ENCODE measurements at regions not wholly inside any gene's neighbourhood (a gene's known extent, or its start where the extent isn't known, plus 50 kb on each side); places are given as distances from the start of the nearest gene placed in this dataset.
"Not testable (repeated sequence)": the region's sequence is repeated elsewhere in the genome, so short reads cannot be mapped to it uniquely, and the experiment has no call there.

DNA sequence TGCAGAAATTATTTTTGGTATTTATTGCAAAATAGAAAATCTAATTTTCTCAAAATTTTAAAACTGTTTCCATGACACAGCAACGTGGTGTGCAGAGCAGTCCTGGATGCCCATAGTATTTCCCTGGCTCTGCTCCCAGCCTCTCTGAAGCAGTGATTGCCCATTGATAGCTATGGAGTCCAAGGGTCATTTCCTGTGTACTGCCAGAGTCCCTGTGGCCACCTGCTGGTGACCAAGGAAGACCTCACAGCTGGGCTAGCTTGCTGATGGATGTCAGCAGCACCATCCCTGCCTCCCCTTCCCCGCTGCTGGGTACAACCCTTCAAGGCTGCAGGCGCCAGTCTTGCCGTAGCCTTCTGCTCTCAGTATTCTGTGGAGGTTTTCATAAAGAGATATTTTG lies 184.1 kb downstream of the DIRAS2 start:
- DNase-seq (ENCODE audit: low spot score): no peak

- DNase-seq (ENCODE audit: low spot score): no peak
Observed at GRCh38 chr9:90459321-90459720, 183.3 kb downstream of the DIRAS2 start.

- no peak for DNase-seq (ENCODE audit: low spot score)
Observed at GRCh38 chr9:90460220-90460619, 182.4 kb downstream of the DIRAS2 start.

DNA sequence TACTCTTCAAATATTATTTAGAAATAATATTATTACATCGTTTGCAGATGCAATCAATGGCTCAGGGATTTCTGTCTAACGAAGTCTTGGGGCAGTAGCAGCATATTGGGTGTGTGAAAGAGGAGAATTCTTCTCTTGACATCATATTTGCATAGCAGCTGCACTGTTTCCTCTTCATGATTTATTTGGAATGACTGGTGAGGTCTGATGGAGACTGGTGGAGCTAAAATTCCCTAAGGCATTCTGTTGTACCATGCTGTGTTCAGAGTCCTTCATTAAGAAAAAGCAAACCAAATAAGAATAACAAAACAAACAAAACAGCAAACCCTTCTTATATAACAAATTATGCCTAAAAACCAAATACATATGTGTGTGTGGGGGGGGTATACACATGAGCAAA lies 177.6 kb downstream of the DIRAS2 start:
- no peak for DNase-seq (ENCODE audit: low spot score)

- no peak for DNase-seq (ENCODE audit: low spot score)
Observed at GRCh38 chr9:90466441-90466840, 176.2 kb downstream of the DIRAS2 start.

- no peak for DNase-seq (ENCODE audit: low spot score)
Observed at GRCh38 chr9:90469435-90469834, 173.2 kb downstream of the DIRAS2 start.

DNA sequence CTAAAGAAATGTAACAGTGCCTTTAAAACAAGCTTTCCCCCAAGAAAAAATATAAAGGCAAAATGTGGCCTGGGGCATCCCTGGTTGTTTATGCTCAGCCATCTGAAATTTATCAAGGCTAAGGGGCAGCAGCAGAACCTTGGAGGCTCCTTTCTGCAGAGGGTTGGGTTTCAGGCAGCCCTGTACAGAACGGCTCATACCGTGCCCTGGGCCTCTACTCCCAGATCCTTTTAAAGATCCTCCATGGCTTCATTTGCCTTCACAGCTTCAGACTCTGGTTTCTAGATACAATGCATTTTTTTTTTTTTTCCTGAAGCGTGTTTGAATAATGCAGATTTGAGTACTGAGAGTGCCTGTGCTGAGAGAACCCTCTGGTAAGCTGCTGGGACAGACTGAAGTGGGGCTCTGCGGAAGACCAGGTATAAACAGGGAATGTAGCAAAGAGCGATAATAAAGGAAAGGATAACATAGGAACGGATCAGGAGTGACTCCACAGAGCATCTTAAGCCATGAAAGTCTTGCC lies 172.7 kb downstream of the DIRAS2 start:
- no peak for DNase-seq (ENCODE audit: low spot score)

GRCh38 chr9:90476058-90476457 lies 166.6 kb downstream of the DIRAS2 start:
- DNase-seq (ENCODE audit: low spot score): no peak

DNA sequence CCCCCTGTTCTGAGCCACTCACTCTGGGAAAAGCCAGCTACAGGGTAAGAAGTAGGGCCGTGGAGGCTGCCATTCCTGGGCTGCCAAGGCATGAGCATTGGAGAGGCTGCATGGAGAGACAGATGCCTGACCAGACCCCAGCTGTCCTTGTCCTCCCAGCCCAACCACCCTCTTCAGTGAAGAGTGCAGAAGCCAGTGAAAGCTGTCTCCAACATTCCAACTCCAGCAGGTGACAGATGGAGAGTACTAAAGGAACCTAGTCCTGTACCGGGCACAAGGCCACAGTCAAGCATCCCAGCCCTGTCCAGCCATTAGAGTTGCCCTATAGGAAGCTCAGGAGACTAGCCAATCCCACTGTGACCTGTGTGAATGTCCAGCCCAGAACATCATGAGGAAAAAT lies 165.1 kb downstream of the DIRAS2 start:
- DNase-seq (ENCODE audit: low spot score): no peak

- DNase-seq (ENCODE audit: low spot score): no peak
Observed at GRCh38 chr9:90478821-90479220, 163.8 kb downstream of the DIRAS2 start.

- DNase-seq (ENCODE audit: low spot score): no peak
Observed at GRCh38 chr9:90485028-90485427, 157.6 kb downstream of the DIRAS2 start.

DNA sequence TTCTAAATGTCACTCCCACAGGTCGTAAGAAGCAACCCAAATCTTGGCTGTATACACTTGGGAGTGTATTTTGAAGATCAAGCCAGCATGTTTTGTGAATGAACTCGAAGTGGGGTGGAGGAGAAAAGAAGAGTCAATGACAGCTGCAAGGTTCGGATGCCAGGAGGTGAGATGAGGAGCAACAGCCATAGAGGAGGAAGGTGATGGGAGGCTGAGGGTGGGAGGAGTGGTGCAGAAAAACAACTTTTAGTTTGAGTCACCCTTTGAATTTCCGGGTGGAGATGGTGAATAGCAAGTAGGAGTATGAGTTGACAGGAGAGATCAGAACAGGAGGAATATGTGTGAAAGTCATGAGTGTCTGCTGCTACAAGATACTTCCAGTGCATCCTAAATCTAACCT lies 153.6 kb downstream of the DIRAS2 start:
- no peak for DNase-seq (ENCODE audit: low spot score)

DNA sequence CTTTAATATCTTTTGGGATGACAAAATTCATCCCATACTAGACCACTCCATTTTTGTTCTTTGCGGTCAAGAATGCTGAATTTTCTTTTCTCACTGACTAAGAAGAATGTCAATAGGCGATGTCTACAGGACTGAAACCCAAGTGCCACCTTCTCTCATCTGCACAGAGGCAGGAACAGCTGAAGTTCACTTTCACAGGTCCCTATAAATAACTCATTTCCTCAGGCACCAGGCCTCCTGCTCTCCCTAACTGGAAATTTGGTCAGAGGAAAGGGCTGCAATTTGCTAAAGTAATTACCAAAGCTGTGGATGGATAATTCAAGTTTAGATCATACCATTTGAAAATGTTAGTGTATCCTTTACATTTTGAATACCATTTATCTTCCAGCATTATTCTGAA lies 142.9 kb downstream of the DIRAS2 start:
- DNase-seq (ENCODE audit: low spot score): no peak

DNA sequence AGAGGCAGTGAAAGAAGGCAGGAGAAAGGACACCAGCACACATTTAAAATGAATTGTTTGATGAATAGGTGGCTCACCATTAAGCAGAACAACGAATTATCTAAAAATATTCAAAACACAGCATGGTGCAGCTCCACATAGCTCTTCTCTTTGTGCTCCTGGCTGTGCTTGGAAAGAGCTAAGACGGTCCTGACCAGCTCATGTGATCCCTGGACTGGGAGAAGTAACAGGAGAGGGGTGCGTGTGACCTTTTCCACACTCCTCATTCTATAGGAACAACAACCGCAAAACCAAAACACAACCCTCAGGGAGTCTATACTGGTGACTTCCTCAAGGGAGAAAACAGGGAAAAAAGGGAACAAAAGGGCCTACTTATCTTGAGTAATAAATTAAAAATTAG lies 140.5 kb downstream of the DIRAS2 start:
- DNase-seq (ENCODE audit: low spot score): no peak

- DNase-seq (ENCODE audit: low spot score): no peak
Observed at GRCh38 chr9:90504486-90504885, 138.1 kb downstream of the DIRAS2 start.

- DNase-seq (ENCODE audit: low spot score): no peak
Observed at GRCh38 chr9:90505695-90506094, 136.9 kb downstream of the DIRAS2 start.

GRCh38 chr9:90506402-90506801 lies 136.2 kb downstream of the DIRAS2 start:
- not testable (repeated sequence) for DNase-seq (ENCODE audit: low spot score)

GRCh38 chr9:90507621-90508020 lies 135.0 kb downstream of the DIRAS2 start:
- no peak for DNase-seq (ENCODE audit: low spot score)

GRCh38 chr9:90508940-90509339 lies 133.7 kb downstream of the DIRAS2 start:
- DNase-seq (ENCODE audit: low spot score): no peak

DNA sequence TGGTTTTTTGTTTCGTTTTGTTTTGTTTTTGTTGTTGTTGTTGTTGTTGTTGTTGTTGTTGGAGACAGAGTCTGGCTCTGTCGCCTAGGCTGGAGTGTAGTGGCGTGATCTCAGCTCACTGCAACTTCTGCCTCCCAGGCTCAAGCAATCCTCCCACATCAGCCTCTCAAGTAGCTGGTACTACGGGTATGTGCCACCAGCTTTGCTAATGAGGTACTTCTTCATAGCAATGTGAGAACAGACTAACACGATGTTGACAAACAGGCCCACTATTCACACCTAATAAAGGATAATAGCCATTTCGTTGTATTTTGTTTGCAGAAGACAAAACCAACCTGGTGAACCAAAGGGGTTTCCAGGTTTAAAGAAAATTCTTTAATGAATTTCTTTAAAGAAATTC lies 130.9 kb downstream of the DIRAS2 start:
- no peak for DNase-seq (ENCODE audit: low spot score)

DNA sequence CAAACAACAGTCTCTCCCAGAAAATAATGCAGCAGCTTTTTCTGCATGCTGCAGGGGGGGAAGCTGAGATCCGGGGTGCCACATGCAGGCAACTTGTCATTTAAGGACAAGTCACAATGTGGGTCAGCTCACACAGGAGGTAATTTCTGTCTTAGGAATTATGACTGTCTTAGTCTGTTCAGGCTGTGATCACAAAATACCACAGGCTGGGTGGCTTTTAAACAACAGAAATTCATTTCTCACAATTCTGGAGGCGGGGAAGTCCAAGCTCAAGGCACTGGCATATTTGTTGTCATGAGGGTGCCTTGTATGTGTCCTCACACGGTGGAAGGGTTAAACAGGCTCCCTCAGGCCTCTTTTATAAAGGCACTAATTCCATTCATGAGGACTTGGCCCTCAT lies 127.7 kb downstream of the DIRAS2 start:
- DNase-seq (ENCODE audit: low spot score): no peak

DNA sequence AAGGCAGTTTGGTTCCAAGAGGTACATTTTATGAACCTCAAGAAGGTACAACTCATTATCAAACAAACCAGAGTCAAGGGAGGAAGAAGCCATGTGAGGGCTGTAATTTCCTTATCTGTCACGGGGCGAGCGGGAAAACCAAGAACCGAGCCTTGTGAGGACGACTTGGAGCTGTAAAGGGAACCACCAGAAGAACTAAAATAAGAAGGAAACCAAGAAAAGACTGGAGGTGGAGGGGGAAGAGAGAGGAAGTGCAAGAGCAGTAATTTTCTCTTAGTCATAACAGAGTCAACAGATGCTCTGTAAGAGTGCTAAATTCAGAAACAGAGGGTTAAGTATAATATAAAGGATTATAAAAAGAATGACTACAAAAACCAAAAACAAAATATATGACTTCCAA lies 127.1 kb downstream of the DIRAS2 start:
- DNase-seq (ENCODE audit: low spot score): no peak

GRCh38 chr9:90517103-90517502 lies 125.5 kb downstream of the DIRAS2 start:
- no peak for DNase-seq (ENCODE audit: low spot score)

DNA sequence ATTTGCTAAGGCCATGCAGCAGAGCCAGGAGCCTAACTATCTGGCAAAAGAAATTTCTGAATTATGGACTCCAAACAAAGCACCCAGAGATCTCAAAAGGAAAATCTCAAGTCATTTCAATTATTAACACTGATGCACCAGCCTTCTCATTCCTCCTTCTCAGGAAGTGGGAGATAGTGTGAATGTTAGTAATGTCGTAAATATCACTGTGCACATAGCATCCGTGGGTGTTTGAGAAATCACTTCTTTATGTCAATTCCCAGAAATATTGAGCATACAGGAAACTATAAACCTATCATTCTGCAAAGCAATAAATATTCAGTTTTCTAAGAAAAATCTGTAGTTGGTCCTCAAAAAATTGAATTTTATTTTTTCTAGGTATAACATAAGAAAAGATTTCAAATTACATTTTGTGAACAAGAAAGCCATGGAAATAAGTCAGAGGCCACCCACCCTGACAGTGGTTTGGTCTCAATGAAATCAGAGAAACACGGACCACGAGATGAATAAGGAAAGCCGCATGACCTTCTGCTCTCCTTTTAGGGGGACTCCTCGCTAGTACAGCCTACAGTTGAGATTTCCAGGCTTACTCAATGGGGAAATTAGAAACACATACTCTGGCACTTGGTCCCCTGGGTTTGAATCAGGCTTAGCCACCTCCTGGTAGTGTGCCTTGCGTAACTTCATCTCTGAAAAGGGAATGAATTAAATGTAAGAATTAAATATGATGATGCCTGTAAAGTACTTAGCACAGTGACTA lies 120.6 kb downstream of the DIRAS2 start:
- no peak for DNase-seq (ENCODE audit: low spot score)

Measured in H4 (cell line).